IMR-90 (cell line): ENCODE measurements at regions not wholly inside any gene's neighbourhood (a gene's known extent, or its start where the extent isn't known, plus 50 kb on each side); places are given as distances from the start of the nearest gene placed in this dataset.

Experiments
- ATAC-seq: fragments of 200-7000 bp; cut with Tn5 transposase; 2 replicates; pipeline ENCODE4 v1.9.1; 2020; ENCODE audit warnings: low read depth, mild to moderate bottlenecking, moderate library complexity
- BruUV-seq: library from RNA; stranded (reverse); fragments of 400-500 nt; replicated peaks from 2 replicates; lab custom pipeline; 2021; lab: Mats Ljungman, UMichigan
- CTCF ChIA-PET: fragments of 300-600 bp; formaldehyde crosslinking; extraction: SDS; loops from one replicate; lab custom pipeline; 2021; ENCODE audit warnings: antibody characterized with exemption; lab: Yijun Ruan, JAX
- POLR2A ChIA-PET: fragments of 300-600 bp; sonication (Branson Sonifier 250); formaldehyde crosslinking; loops from one replicate; lab custom pipeline; 2022; ENCODE audit warnings: antibody characterized with exemption; ENCODE audit not compliant: unreplicated experiment; lab: Charles Lee
- DNase-seq: peaks from one replicate; pipeline ENCODE4 v3.0.0; 2013
- H2AFZ ChIP-seq: replicated peaks from 2 replicates; pipeline ENCODE3; 2013; ENCODE audit warnings: low read length, mild to moderate bottlenecking; ENCODE audit not compliant: poor library complexity
- H2AK5ac ChIP-seq: 2 replicates; pipeline ENCODE4 v1.6.1; 2013; ENCODE audit warnings: low read depth, low read length, inconsistent platforms
- H2AK9ac ChIP-seq: replicated peaks from 2 replicates; pipeline ENCODE3; 2013; ENCODE audit warnings: mild to moderate bottlenecking, low read depth, low read length, moderate library complexity; ENCODE audit not compliant: poor library complexity
- H2BK120ac ChIP-seq: 2 replicates; pipeline ENCODE4 v1.6.1; 2013; ENCODE audit warnings: low read depth, low read length, inconsistent platforms
- H2BK15ac ChIP-seq: 3 replicates; pipeline ENCODE4 v1.6.1; 2013; ENCODE audit warnings: low read depth, low read length, inconsistent platforms
- H2BK20ac ChIP-seq: 2 replicates; pipeline ENCODE4 v1.6.1; 2013; ENCODE audit warnings: low read depth, mild to moderate bottlenecking, inconsistent platforms, low read length, moderate library complexity
- H2BK5ac ChIP-seq: 2 replicates; pipeline ENCODE4 v1.6.1; 2013; ENCODE audit warnings: mild to moderate bottlenecking, low read depth, low read length, inconsistent platforms; ENCODE audit not compliant: poor library complexity, severe bottlenecking
- H3K14ac ChIP-seq: replicated peaks from 2 replicates; pipeline ENCODE4 v1.6.1; 2013; ENCODE audit warnings: low read depth, low read length, inconsistent platforms
- H3K18ac ChIP-seq: 2 replicates; pipeline ENCODE4 v1.6.1; 2013; ENCODE audit warnings: low read depth, low read length, control low read depth
- H3K23ac ChIP-seq: 2 replicates; pipeline ENCODE4 v1.6.1; 2013; ENCODE audit warnings: low read depth, low read length, inconsistent platforms
- H3K27ac ChIP-seq: 2 replicates; pipeline ENCODE4 v1.5.1; 2013; ENCODE audit warnings: mild to moderate bottlenecking, control low read depth, low read length; ENCODE audit not compliant: insufficient read depth
- H3K27me3 ChIP-seq: 2 replicates; pipeline ENCODE4 v1.6.1; 2013; ENCODE audit warnings: low read length; ENCODE audit not compliant: control insufficient read depth, insufficient read depth
- H3K36me3 ChIP-seq: 2 replicates; pipeline ENCODE4 v1.6.1; 2013; ENCODE audit warnings: low read length, mixed read lengths; ENCODE audit not compliant: control insufficient read depth, insufficient read depth
- H3K4ac ChIP-seq: 2 replicates; pipeline ENCODE4 v1.6.1; 2013; ENCODE audit warnings: low read depth, low read length, inconsistent platforms
- H3K4me1 ChIP-seq: 2 replicates; pipeline ENCODE4 v1.6.1; 2013; ENCODE audit warnings: low read length, mixed read lengths; ENCODE audit not compliant: control insufficient read depth, insufficient read depth
- H3K4me2 ChIP-seq: 2 replicates; pipeline ENCODE4 v1.6.1; 2013; ENCODE audit warnings: low read depth, mild to moderate bottlenecking, control low read depth, low read length, moderate library complexity
- H3K4me3 ChIP-seq: 2 replicates; pipeline ENCODE4 v1.5.1; 2013; ENCODE audit warnings: low read depth, mild to moderate bottlenecking, control low read depth, low read length, moderate library complexity; ENCODE audit not compliant: insufficient read depth
- H3K56ac ChIP-seq: 2 replicates; pipeline ENCODE4 v1.6.1; 2013; ENCODE audit warnings: low read length, inconsistent platforms; ENCODE audit not compliant: insufficient read depth; ENCODE audit errors: extremely low read depth
- H3K79me1 ChIP-seq, 2 experiments: 2 replicates each; pipeline ENCODE4 v1.6.1; 2013; ENCODE audit warnings: low read length in 2 of 2, inconsistent platforms in 1 of 2, low read depth in 1 of 2
- H3K9ac ChIP-seq: 2 replicates; pipeline ENCODE4 v1.6.1; 2013; ENCODE audit warnings: low read depth, low read length, control low read depth
- H3K9me1 ChIP-seq: 2 replicates; pipeline ENCODE4 v1.6.1; 2013; ENCODE audit warnings: low read length, inconsistent platforms; ENCODE audit not compliant: insufficient read depth
- H3K9me3 ChIP-seq: 2 replicates; pipeline ENCODE4 v1.6.1; 2013; ENCODE audit warnings: low read length; ENCODE audit not compliant: control insufficient read depth, insufficient read depth
- H4K20me1 ChIP-seq: 2 replicates; pipeline ENCODE4 v1.6.1; 2013; ENCODE audit warnings: low read length, inconsistent platforms; ENCODE audit not compliant: insufficient read depth
- H4K5ac ChIP-seq: 2 replicates; pipeline ENCODE4 v1.6.1; 2013; ENCODE audit warnings: mild to moderate bottlenecking, low read depth, low read length, control low read depth
- H4K8ac ChIP-seq, 2 experiments: 2 replicates each; pipeline ENCODE4 v1.6.1; 2013; ENCODE audit warnings: low read depth in 2 of 2, low read length in 2 of 2, control low read depth in 1 of 2, inconsistent platforms in 1 of 2
- H4K91ac ChIP-seq: 2 replicates; pipeline ENCODE4 v1.6.1; 2013; ENCODE audit warnings: low read depth, low read length, inconsistent platforms; ENCODE audit not compliant: insufficient read depth
- CEBPB ChIP-seq: IDR thresholded peaks from 2 replicates; pipeline ENCODE4 v1.6.1; 2012; ENCODE audit warnings: low read depth, low read length, improper control_type of control experiment
- FOS ChIP-seq: fragments of 150-350 bp; IDR thresholded peaks from 2 replicates; pipeline ENCODE4 v1.6.1; 2016; ENCODE audit warnings: low read depth, low read length
- MAZ ChIP-seq: IDR thresholded peaks from 2 replicates; pipeline ENCODE4 v1.6.1; 2012; ENCODE audit warnings: low read depth, mild to moderate bottlenecking, low read length, improper control_type of control experiment, moderate library complexity, borderline replicate concordance
- POLR2A ChIP-seq: IDR thresholded peaks from 2 replicates; pipeline ENCODE4 v1.6.1; 2012; ENCODE audit warnings: mild to moderate bottlenecking, low read depth, low read length
- WGBS, 2 experiments: methylation state at CpG; one replicate each; pipeline versions ENCODE4 v1.1.5 to v1.1.7; 2013; ENCODE audit warnings: missing lambda C conversion rate in 2 of 2; ENCODE audit not compliant: insufficient read length in 1 of 2; ENCODE audit errors: extremely low coverage in 2 of 2; 5-methylcytosine and 5-hydroxymethylcytosine counted together
- dilution Hi-C: fragments of 300-500 bp; cut with HindIII; formaldehyde crosslinking; loops from one replicate; pipeline ENCODE4 v1.14.3; 2018; ENCODE audit warnings: low sequenced_read_pairs; ENCODE audit not compliant: unreplicated experiment
- in situ Hi-C: fragments of 300-500 bp; cut with MboI; formaldehyde crosslinking; loops from 3 replicates; pipeline ENCODE4 v1.14.3; 2019; ENCODE audit warnings: low sequenced_read_pairs, inconsistent platforms, mixed read lengths
- intact Hi-C: fragments of 100-400 bp; cut with micrococcal nuclease; formaldehyde crosslinking; loops from 2 replicates; pipeline ENCODE4 v1.10.0; 2022

DNA sequence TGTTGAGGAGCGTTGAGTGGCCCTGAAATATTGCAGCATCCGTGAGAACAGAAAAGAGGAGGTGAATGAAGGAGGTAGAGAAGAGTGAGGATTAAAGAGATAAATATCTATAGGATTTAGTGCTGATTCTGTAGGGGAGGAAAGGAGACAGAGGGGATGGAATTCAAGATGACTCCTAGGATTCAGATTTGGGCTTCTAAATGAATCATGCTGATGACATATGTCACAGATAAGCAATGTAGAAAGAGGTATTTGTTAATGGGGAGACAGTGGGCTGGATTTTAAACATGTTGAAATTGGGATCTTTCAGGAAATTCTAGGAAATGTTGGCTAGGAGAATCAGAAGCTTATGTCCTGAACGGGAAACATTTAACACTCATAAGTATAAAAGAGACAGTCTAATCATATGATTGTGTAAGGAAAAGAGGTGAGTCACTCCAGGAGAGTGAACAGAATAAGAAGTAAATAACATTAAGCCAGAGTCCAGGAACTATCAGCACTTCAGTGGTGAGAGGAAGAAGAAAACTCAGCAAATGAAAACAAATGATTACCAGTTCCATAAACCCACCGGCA, 58.1 kb upstream of the DIO2 start:
- in situ Hi-C loops (no loop called here), intact Hi-C loops (no loop called here), dilution Hi-C loops (no loop called here)
- Histone ChIP-seq H4K91ac (no peak overlapping the region; the same call in 1 of the 2 replicates), H3K9ac (no peak overlapping the region), H4K5ac (no peak overlapping the region), H3K4me3 (no peak overlapping the region), H3K4ac (no peak overlapping the region), H2AK5ac (no peak overlapping the region), H2AK9ac (no peak overlapping the region), H3K4me1 (peaks cover 1% of the 10 kb centered on the region; the same call in 1 of the 2 replicates), H3K23ac (no peak overlapping the region), H3K9me3 (no peaks in the 10 kb centered on the region), H3K79me1 (no peaks in the 10 kb centered on the region), H3K36me3 (no peaks in the 10 kb centered on the region), H3K18ac (no peak overlapping the region; the same call in 1 of the 2 replicates), H2BK15ac (0 out of 3 replicates have a peak overlapping the region, but pooled peaks have one; percentile 25), H2BK5ac (no peak overlapping the region), H4K8ac (peak overlapping the region in 1 of 2 experiments; percentile 38; a peak in 2 of 4 replicates), H3K14ac (0 out of 2 replicates have a peak overlapping the region, but pooled peaks have one; percentile 55), H3K4me2 (peak overlapping the region; percentile 32; the same call in 1 of the 2 replicates), H4K20me1 (no peaks in the 10 kb centered on the region), H2BK20ac (peak overlapping the region; percentile 57; the same call in 1 of the 2 replicates), H3K27me3 (no peaks in the 10 kb centered on the region), H2BK120ac (peak overlapping the region; percentile 32; the same call in 1 of the 2 replicates), H3K56ac (no peak overlapping the region), H3K27ac (no peak overlapping the region), H3K9me1 (no peaks in the 10 kb centered on the region; the same call in 1 of the 2 replicates), H2AFZ (no peak overlapping the region)
- no TSS peak for BruUV-seq
- TF ChIP-seq FOS, result peak; percentile 64
- TF ChIP-seq MAZ, result no peak
- peak; percentile 76 for TF ChIP-seq CEBPB
- TF ChIP-seq POLR2A, result no peak
- peak; percentile 64 for DNase-seq
- ChIA-PET CTCF (no interaction called here), POLR2A (no interaction called here)
- peak; percentile 86 for ATAC-seq
- 94% methylated on average over 3 of the region's 4 CpGs; no CpG with 5 or more reads in 1 of the 2 experiments for WGBS, 2 experiments
